Naive thymus-derived CD4-positive, alpha-beta T cell (primary cell): ENCODE measurements at regions not wholly inside any gene's neighbourhood (a gene's known extent, or its start where the extent isn't known, plus 50 kb on each side); places are given as distances from the start of the nearest gene placed in this dataset.
"Not testable (repeated sequence)": the region's sequence is repeated elsewhere in the genome, so short reads cannot be mapped to it uniquely, and the experiment has no call there.

ENCODE experiments used
- ATAC-seq: fragments of 150-1000 bp; cut with Tn5 transposase; 2 replicates; pipeline ENCODE4 v1.10.0; 2021; ENCODE audit warnings: mild to moderate bottlenecking, moderate library complexity
- CTCF ChIA-PET: fragments of 350-600 bp; sonication (Branson Sonifier 250); formaldehyde crosslinking; loops from one replicate; lab custom pipeline; 2021; ENCODE audit warnings: antibody characterized with exemption; lab: Charles Lee
- POLR2A ChIA-PET: fragments of 350-600 bp; sonication (Branson Sonifier 250); formaldehyde crosslinking; loops from one replicate; lab custom pipeline; 2021; ENCODE audit warnings: antibody characterized with exemption, inconsistent platforms; lab: Charles Lee
- DNase-seq, 9 donors: peaks; one replicate each; pipeline versions ENCODE4 v3.0.0 to v3.0.0-alpha.2; 2020 to 2022; ENCODE audit warnings: mixed read lengths in 1 of 9
- H3K27ac ChIP-seq: one replicate; pipeline ENCODE4 v1.7.0; 2013; ENCODE audit warnings: mild to moderate bottlenecking, low read depth, low read length, moderate library complexity
- H3K27me3 ChIP-seq, 2 donors: one replicate each; pipeline ENCODE4 v1.7.0; 2013; ENCODE audit warnings: low read length in 2 of 2, mild to moderate bottlenecking in 2 of 2, moderate library complexity in 2 of 2; ENCODE audit not compliant: control insufficient read depth in 2 of 2, insufficient read depth in 2 of 2
- H3K36me3 ChIP-seq, 3 experiments: 1 replicate in 2 of 3; 2 replicates in 1 of 3; pipeline ENCODE4 v1.7.0; 2013; ENCODE audit warnings: low read length in 3 of 3, mild to moderate bottlenecking in 3 of 3, moderate library complexity in 1 of 3; ENCODE audit not compliant: insufficient read depth in 3 of 3, control insufficient read depth in 2 of 3
- H3K4me1 ChIP-seq, 2 donors: one replicate each; pipeline ENCODE4 v1.7.0; 2013; ENCODE audit warnings: low read length in 2 of 2, mild to moderate bottlenecking in 2 of 2, moderate library complexity in 1 of 2; ENCODE audit not compliant: control insufficient read depth in 2 of 2, insufficient read depth in 2 of 2
- H3K4me3 ChIP-seq: 2 replicates; pipeline ENCODE4 v1.7.0; 2013; ENCODE audit warnings: mild to moderate bottlenecking, low read length
- H3K9me3 ChIP-seq, 3 experiments: 1 replicate in 2 of 3; 2 replicates in 1 of 3; pipeline ENCODE4 v1.7.0; 2013; ENCODE audit warnings: low read length in 3 of 3; ENCODE audit not compliant: control insufficient read depth in 2 of 3
- H3K27ac Mint-ChIP-seq, 9 donors: one replicate each; pipeline ENCODE4 v1.8.0; 2020 to 2022; ENCODE audit warnings: mixed read lengths in 9 of 9, mild to moderate bottlenecking in 8 of 9, moderate library complexity in 5 of 9, inconsistent platforms in 2 of 9
- H3K27me3 Mint-ChIP-seq, 5 donors: one replicate each; pipeline ENCODE4 v1.8.0; 2021 to 2022; ENCODE audit warnings: mixed read lengths in 5 of 5, mild to moderate bottlenecking in 1 of 5
- H3K36me3 Mint-ChIP-seq, 5 donors: one replicate each; pipeline ENCODE4 v1.8.0; 2020 to 2022; ENCODE audit warnings: mixed read lengths in 5 of 5, mild to moderate bottlenecking in 3 of 5, inconsistent platforms in 1 of 5
- H3K4me1 Mint-ChIP-seq, 7 donors: one replicate each; pipeline ENCODE4 v1.8.0; 2020 to 2022; ENCODE audit warnings: mixed read lengths in 7 of 7, mild to moderate bottlenecking in 3 of 7, inconsistent platforms in 1 of 7
- H3K4me3 Mint-ChIP-seq, 10 donors: one replicate each; pipeline ENCODE4 v1.8.0; 2020 to 2022; ENCODE audit warnings: mild to moderate bottlenecking in 10 of 10, mixed read lengths in 10 of 10, moderate library complexity in 6 of 10, inconsistent platforms in 2 of 10
- H3K9me3 Mint-ChIP-seq, 11 donors: one replicate each; pipeline ENCODE4 v1.8.0; 2020 to 2022; ENCODE audit warnings: mixed read lengths in 11 of 11, mild to moderate bottlenecking in 4 of 11, inconsistent platforms in 1 of 11, moderate library complexity in 1 of 11
- intact Hi-C, 2 donors: fragments of 100-400 bp; cut with micrococcal nuclease; formaldehyde crosslinking; loops; one replicate each; pipeline ENCODE4 v1.15.1; 2023

GRCh38 chr10:64346389-64346788, 825.2 kb downstream of the REEP3 start:
- ATAC-seq, result no peak
- H3K36me3 Mint-ChIP-seq, result no peaks in the 10 kb centered on the region

GRCh38 chr10:64350665-64351064, 829.5 kb downstream of the REEP3 start:
- H3K27ac Mint-ChIP-seq, result no peak overlapping the region
- DNase-seq (no peak), ATAC-seq (no peak)
- Histone ChIP-seq H3K9me3 (no peaks in the 10 kb centered on the region), H3K27ac (no peak overlapping the region), H3K27me3 (no peaks in the 10 kb centered on the region), H3K36me3 (no peaks in the 10 kb centered on the region), H3K4me3 (no peak overlapping the region), H3K4me1 (no peaks in the 10 kb centered on the region)
- no peaks in the 10 kb centered on the region for H3K36me3 Mint-ChIP-seq
- ChIA-PET CTCF (no interaction called here), POLR2A (no interaction called here)
- H3K9me3 Mint-ChIP-seq, result peaks cover 0 to 7% (median 0%) of the 10 kb centered on the region in 11 donors
- no peaks in the 10 kb centered on the region for H3K27me3 Mint-ChIP-seq
- no peak overlapping the region for H3K4me3 Mint-ChIP-seq
- H3K4me1 Mint-ChIP-seq, result no peaks in the 10 kb centered on the region
- intact Hi-C loops, result no loop called here

More at GRCh38 chr10:64346389-64346788, 825.2 kb downstream of the REEP3 start:
- H3K4me1 ChIP-seq, result no peaks in the 10 kb centered on the region
- H3K27ac ChIP-seq, result no peak overlapping the region
- H3K27me3 ChIP-seq, result no peaks in the 10 kb centered on the region
- no peak for DNase-seq
- Mint-ChIP-seq H3K27me3 (no peaks in the 10 kb centered on the region), H3K9me3 (peaks cover 0 to 14% (median 0%) of the 10 kb centered on the region in 11 donors), H3K4me1 (no peaks in the 10 kb centered on the region), H3K27ac (no peak overlapping the region), H3K4me3 (no peak overlapping the region)
- intact Hi-C loops, result no loop called here
- no peaks in the 10 kb centered on the region for H3K36me3 ChIP-seq
- H3K4me3 ChIP-seq, result no peak overlapping the region
- POLR2A ChIA-PET, result no interaction called here
- H3K9me3 ChIP-seq, result no peaks in the 10 kb centered on the region
- CTCF ChIA-PET, result no interaction called here

GRCh38 chr10:64358907-64359306, 837.7 kb downstream of the REEP3 start:
- Histone ChIP-seq H3K27me3 (no peaks in the 10 kb centered on the region), H3K9me3 (no peaks in the 10 kb centered on the region), H3K4me3 (no peak overlapping the region), H3K4me1 (no peaks in the 10 kb centered on the region), H3K27ac (no peak overlapping the region), H3K36me3 (no peaks in the 10 kb centered on the region)
- H3K36me3 Mint-ChIP-seq, result no peaks in the 10 kb centered on the region
- ChIA-PET CTCF (no interaction called here), POLR2A (no interaction called here)
- no peaks in the 10 kb centered on the region for H3K4me1 Mint-ChIP-seq
- H3K27ac Mint-ChIP-seq, result no peak overlapping the region
- no peaks in the 10 kb centered on the region for H3K27me3 Mint-ChIP-seq
- intact Hi-C loops, result no loop called here
- DNase-seq (no peak), ATAC-seq (no peak)
- H3K4me3 Mint-ChIP-seq, result no peak overlapping the region
- peaks cover 0 to 17% (median 3%) of the 10 kb centered on the region in 11 donors for H3K9me3 Mint-ChIP-seq

- H3K27ac Mint-ChIP-seq, POLR2A ChIA-PET, H3K36me3 ChIP-seq, H3K36me3 Mint-ChIP-seq, H3K27me3 Mint-ChIP-seq, DNase-seq, H3K9me3 ChIP-seq, CTCF ChIA-PET, H3K27ac ChIP-seq, intact Hi-C loops, H3K4me3 Mint-ChIP-seq, H3K4me1 Mint-ChIP-seq, H3K4me3 ChIP-seq, ATAC-seq, H3K27me3 ChIP-seq, H3K4me1 ChIP-seq: not testable (repeated sequence)
- H3K9me3 Mint-ChIP-seq, result peaks cover 0 to 17% (median 2%) of the 10 kb centered on the region in 11 donors
These were observed 839.0 kb downstream of the REEP3 start for GRCh38 chr10:64360240-64360639.

GRCh38 chr10:64363687-64364086, 842.5 kb downstream of the REEP3 start:
- intact Hi-C loops, result no loop called here
- Mint-ChIP-seq H3K27me3 (no peaks in the 10 kb centered on the region), H3K9me3 (peaks cover 0 to 17% (median 2%) of the 10 kb centered on the region in 11 donors), H3K27ac (no peak overlapping the region), H3K4me3 (no peak overlapping the region), H3K36me3 (no peaks in the 10 kb centered on the region), H3K4me1 (no peaks in the 10 kb centered on the region)
- no peak for DNase-seq
- Histone ChIP-seq H3K4me3 (no peak overlapping the region), H3K27me3 (no peaks in the 10 kb centered on the region), H3K36me3 (no peaks in the 10 kb centered on the region), H3K9me3 (no peaks in the 10 kb centered on the region), H3K27ac (no peak overlapping the region), H3K4me1 (no peaks in the 10 kb centered on the region)
- ATAC-seq, result no peak
- CTCF ChIA-PET, result no interaction called here
- POLR2A ChIA-PET, result no interaction called here

- CTCF ChIA-PET, result no interaction called here
- intact Hi-C loops, result no loop called here
- no peaks in the 10 kb centered on the region for H3K36me3 Mint-ChIP-seq
- POLR2A ChIA-PET, result no interaction called here
- peaks cover 0 to 7% (median 0%) of the 10 kb centered on the region in 11 donors for H3K9me3 Mint-ChIP-seq
- Histone ChIP-seq H3K27ac (no peak overlapping the region), H3K9me3 (no peaks in the 10 kb centered on the region), H3K36me3 (no peaks in the 10 kb centered on the region), H3K27me3 (no peaks in the 10 kb centered on the region), H3K4me1 (no peaks in the 10 kb centered on the region), H3K4me3 (no peak overlapping the region)
- no peak overlapping the region for H3K4me3 Mint-ChIP-seq
- ATAC-seq, result no peak
- H3K4me1 Mint-ChIP-seq, result no peaks in the 10 kb centered on the region
- no peaks in the 10 kb centered on the region for H3K27me3 Mint-ChIP-seq
- H3K27ac Mint-ChIP-seq, result no peak overlapping the region
- no peak for DNase-seq
These were observed 844.5 kb downstream of the REEP3 start for GRCh38 chr10:64365663-64366062.

GRCh38 chr10:64368298-64368697, 847.1 kb downstream of the REEP3 start:
- ATAC-seq, result no peak
- Histone ChIP-seq H3K27me3 (no peaks in the 10 kb centered on the region), H3K27ac (no peak overlapping the region), H3K36me3 (no peaks in the 10 kb centered on the region), H3K9me3 (no peaks in the 10 kb centered on the region), H3K4me1 (no peaks in the 10 kb centered on the region), H3K4me3 (no peak overlapping the region)
- Mint-ChIP-seq H3K27me3 (no peaks in the 10 kb centered on the region), H3K36me3 (no peaks in the 10 kb centered on the region), H3K4me1 (no peaks in the 10 kb centered on the region), H3K27ac (no peak overlapping the region), H3K4me3 (no peak overlapping the region), H3K9me3 (no peaks in the 10 kb centered on the region)
- CTCF ChIA-PET, result no interaction called here
- no peak for DNase-seq
- intact Hi-C loops, result no loop called here
- POLR2A ChIA-PET, result no interaction called here
